ENCODE measurements at regions not wholly inside any gene's neighbourhood (a gene's known extent, or its start where the extent isn't known, plus 50 kb on each side); places are given as distances from the start of the nearest gene placed in this dataset.

DNA sequence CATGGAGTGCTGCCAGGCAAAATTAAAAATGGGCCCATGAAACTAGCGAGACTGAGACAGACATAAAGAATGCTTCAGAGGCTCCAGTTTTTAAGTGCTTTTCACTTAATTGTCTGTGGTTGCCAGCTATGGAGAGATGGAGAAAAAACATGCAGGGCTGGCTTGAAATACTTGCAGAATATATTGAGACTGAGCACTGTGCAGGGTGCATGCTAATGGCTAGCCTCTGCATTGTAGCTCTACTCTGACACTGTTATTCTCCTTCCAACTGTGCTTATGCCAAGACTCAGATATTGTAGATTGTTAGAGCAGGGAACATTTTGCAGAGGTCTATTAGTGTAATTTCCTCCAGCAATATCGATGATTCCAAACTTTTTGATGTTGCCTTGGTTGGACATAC lies 735.0 kb downstream of the PDCD6IP start:
- TF ChIP-seq CTCF (conservative IDR thresholded peaks at IDR 0.05; ENCODE audit: low read depth, low read length), result no peak
- DNase-seq (ENCODE audit: low read depth), result no peak
- no peak overlapping the region for H3K4me3 ChIP-seq (ENCODE audit: low read depth, low read length)

GRCh38 chr3:34534013-34534412 lies 735.6 kb downstream of the PDCD6IP start:
- DNase-seq (ENCODE audit: low read depth), result no peak
- H3K4me3 ChIP-seq (ENCODE audit: low read depth, low read length), result no peak overlapping the region
- TF ChIP-seq CTCF (conservative IDR thresholded peaks at IDR 0.05; ENCODE audit: low read depth, low read length), result no peak

GRCh38 chr3:34544136-34544535 lies 745.7 kb downstream of the PDCD6IP start:
- no peak for TF ChIP-seq CTCF (conservative IDR thresholded peaks at IDR 0.05; ENCODE audit: low read depth, low read length)
- H3K4me3 ChIP-seq (ENCODE audit: low read depth, low read length), result no peak overlapping the region
- DNase-seq (ENCODE audit: low read depth), result no peak

- TF ChIP-seq CTCF (conservative IDR thresholded peaks at IDR 0.05; ENCODE audit: low read depth, low read length), result no peak
- no peak for DNase-seq (ENCODE audit: low read depth)
- H3K4me3 ChIP-seq (ENCODE audit: low read depth, low read length), result no peak overlapping the region
These were observed 749.0 kb downstream of the PDCD6IP start for GRCh38 chr3:34547297-34547920.

- no peak for TF ChIP-seq CTCF (conservative IDR thresholded peaks at IDR 0.05; ENCODE audit: low read depth, low read length)
- no peak for DNase-seq (ENCODE audit: low read depth)
- no peak overlapping the region for H3K4me3 ChIP-seq (ENCODE audit: low read depth, low read length)
These were observed 768.8 kb downstream of the PDCD6IP start for GRCh38 chr3:34567266-34567665.

DNA sequence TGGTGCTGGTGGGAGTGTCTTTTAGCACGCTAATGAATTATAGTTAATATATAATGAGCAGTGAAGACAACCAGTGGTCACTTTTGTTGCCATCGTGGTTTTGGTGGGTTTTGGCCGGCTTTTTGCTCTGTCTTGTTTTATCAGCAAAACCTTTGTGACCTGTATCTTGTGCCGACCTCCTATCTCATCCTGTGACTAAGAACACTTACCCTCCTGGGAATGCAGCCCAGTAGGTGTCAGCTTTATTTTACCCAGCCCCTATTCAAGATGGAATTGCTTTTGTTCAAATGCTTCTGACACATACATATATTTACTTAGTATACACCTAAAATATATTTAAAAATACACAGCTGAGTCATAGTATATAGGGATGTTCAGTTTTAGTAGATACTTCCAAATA lies 770.3 kb downstream of the PDCD6IP start:
- H3K4me3 ChIP-seq (ENCODE audit: low read depth, low read length), result no peak overlapping the region
- DNase-seq (ENCODE audit: low read depth), result no peak
- TF ChIP-seq CTCF (conservative IDR thresholded peaks at IDR 0.05; ENCODE audit: low read depth, low read length), result no peak

GRCh38 chr3:34569437-34569836 lies 771.0 kb downstream of the PDCD6IP start:
- no peak overlapping the region for H3K4me3 ChIP-seq (ENCODE audit: low read depth, low read length)
- no peak for DNase-seq (ENCODE audit: low read depth)
- TF ChIP-seq CTCF (conservative IDR thresholded peaks at IDR 0.05; ENCODE audit: low read depth, low read length), result no peak
